ELR (cell line): ENCODE measurements at regions not wholly inside any gene's neighbourhood (a gene's known extent, or its start where the extent isn't known, plus 50 kb on each side); places are given as distances from the start of the nearest gene placed in this dataset.

Source experiments
- DNase-seq: peaks from one replicate; pipeline ENCODE4 v3.0.0-alpha.2; 2015; ENCODE audit warnings: low read depth

GRCh38 chr7:41038211-41038610 is 664.7 kb downstream of the INHBA start:
- no peak for DNase-seq

GRCh38 chr7:41037691-41038090 is 665.2 kb downstream of the INHBA start:
- DNase-seq: no peak

GRCh38 chr7:41035794-41036193 is 667.1 kb downstream of the INHBA start:
- DNase-seq: peak; percentile 32

GRCh38 chr7:41033500-41033899 is 669.4 kb downstream of the INHBA start:
- peak; percentile 70 for DNase-seq

- DNase-seq: peak; percentile 73
Observed at GRCh38 chr7:41030673-41031072, 672.2 kb downstream of the INHBA start.

GRCh38 chr7:41029072-41029499 is 673.8 kb downstream of the INHBA start:
- DNase-seq: peak; percentile 100

- peak; percentile 63 for DNase-seq
Observed at GRCh38 chr7:41028580-41028979, 674.3 kb downstream of the INHBA start.

- DNase-seq: peak; percentile 98
Observed at GRCh38 chr7:41027428-41028115, 675.3 kb downstream of the INHBA start.

- DNase-seq: no peak
Observed at GRCh38 chr7:41024126-41024525, 678.8 kb downstream of the INHBA start.

GRCh38 chr7:41020056-41020455 is 682.8 kb downstream of the INHBA start:
- DNase-seq: no peak

GRCh38 chr7:41013117-41013516 is 689.8 kb downstream of the INHBA start:
- no peak for DNase-seq

GRCh38 chr7:41012041-41012440 is 690.8 kb downstream of the INHBA start:
- no peak for DNase-seq

- peak; percentile 22 for DNase-seq
Observed at GRCh38 chr7:41010967-41011366, 691.9 kb downstream of the INHBA start.

- DNase-seq: peak; percentile 25
Observed at GRCh38 chr7:41010418-41010817, 692.5 kb downstream of the INHBA start.

- DNase-seq: no peak
Observed at GRCh38 chr7:41007811-41008210, 695.1 kb downstream of the INHBA start.

GRCh38 chr7:41007351-41007751 is 695.5 kb downstream of the INHBA start:
- no peak for DNase-seq

GRCh38 chr7:41006306-41006995 is 696.4 kb downstream of the INHBA start:
- peak; percentile 75 for DNase-seq

- DNase-seq: peak; percentile 81
Observed at GRCh38 chr7:41005374-41005901, 697.5 kb downstream of the INHBA start.

- no peak for DNase-seq
Observed at GRCh38 chr7:41003977-41004376, 698.9 kb downstream of the INHBA start.

GRCh38 chr7:41003611-41003940 is 699.3 kb downstream of the INHBA start:
- DNase-seq: no peak

GRCh38 chr7:41002741-41003610 is 699.9 kb downstream of the INHBA start:
- DNase-seq: peak; percentile 65

- DNase-seq: no peak
Observed at GRCh38 chr7:41000042-41000441, 702.8 kb downstream of the INHBA start.
